B cell (primary cell): ENCODE measurements at regions not wholly inside any gene's neighbourhood (a gene's known extent, or its start where the extent isn't known, plus 50 kb on each side); places are given as distances from the start of the nearest gene placed in this dataset.

ENCODE experiments used
- ATAC-seq: fragments of 200-7000 bp; cut with Tn5 transposase; one replicate; pipeline ENCODE4 v1.10.0; 2021; ENCODE audit warnings: low read depth, mild to moderate bottlenecking, moderate number of reproducible peaks, moderate library complexity
- CTCF ChIA-PET: fragments of 350-600 bp; sonication (Branson Sonifier 250); formaldehyde crosslinking; loops from one replicate; lab custom pipeline; 2021; ENCODE audit warnings: antibody characterized with exemption, inconsistent platforms; lab: Charles Lee
- POLR2A ChIA-PET: fragments of 350-600 bp; sonication (Branson Sonifier 250); formaldehyde crosslinking; loops from one replicate; lab custom pipeline; 2021; ENCODE audit warnings: antibody characterized with exemption; lab: Charles Lee
- DNase-seq: peaks from one replicate; pipeline ENCODE4 v3.0.0; 2013
- H2AFZ ChIP-seq: 2 replicates; pipeline ENCODE4 v1.6.1; 2012; ENCODE audit warnings: mild to moderate bottlenecking, low read depth, low read length; ENCODE audit not compliant: insufficient read depth, poor library complexity, severe bottlenecking
- H3K27ac ChIP-seq, 2 donors: 1 replicate in 1 of 2; 2 replicates in 1 of 2; pipeline ENCODE4 v1.5.1; 2012 to 2013; ENCODE audit warnings: low read length in 2 of 2, mild to moderate bottlenecking in 2 of 2, moderate library complexity in 1 of 2
- H3K27me3 ChIP-seq, 4 experiments: fragments of 200-600 bp in 1 of 4; sonication (generic) in 1 of 4; replicated peaks in 1 of 4; 1 replicate in 2 of 4; 2 replicates in 2 of 4; pipeline versions ENCODE4 v1.6.1 to v1.7.0; 2013 to 2016; ENCODE audit warnings: low read length in 3 of 4, mild to moderate bottlenecking in 2 of 4, mixed read lengths in 1 of 4, moderate library complexity in 1 of 4; ENCODE audit not compliant: insufficient read depth in 4 of 4, control insufficient read depth in 3 of 4; ENCODE audit errors: control extremely low read depth in 1 of 4
- H3K36me3 ChIP-seq, 2 experiments: replicated peaks in 1 of 2; 1 replicate in 1 of 2; 2 replicates in 1 of 2; pipeline versions ENCODE4 v1.6.1 to v1.7.1; 2013; ENCODE audit warnings: low read length in 1 of 2; ENCODE audit not compliant: insufficient read depth in 2 of 2, control insufficient read depth in 1 of 2; ENCODE audit errors: control extremely low read depth in 1 of 2, extremely low read depth in 1 of 2
- H3K4me1 ChIP-seq, 2 donors: fragments of 200-600 bp in 1 of 2; sonication (generic) in 1 of 2; 1 replicate in 1 of 2; 2 replicates in 1 of 2; pipeline versions ENCODE4 v1.5.1 to v1.6.1; 2013 to 2017; ENCODE audit warnings: low read length in 2 of 2; ENCODE audit not compliant: control insufficient read depth in 2 of 2, insufficient read depth in 2 of 2
- H3K4me2 ChIP-seq: replicated peaks from 2 replicates; pipeline ENCODE3; 2012; ENCODE audit warnings: mild to moderate bottlenecking, low read depth, low read length; ENCODE audit not compliant: poor library complexity, severe bottlenecking
- H3K4me3 ChIP-seq, 5 experiments: fragments of 200-600 bp in 1 of 5; sonication (generic) in 1 of 5; 1 replicate in 3 of 5; 2 replicates in 2 of 5; pipeline versions ENCODE4 v1.5.1 to v1.7.0; 2011 to 2016; ENCODE audit warnings: low read length in 4 of 5, mild to moderate bottlenecking in 4 of 5, low read depth in 2 of 5, control low read depth in 1 of 5, moderate library complexity in 1 of 5; ENCODE audit not compliant: insufficient read depth in 1 of 5; ENCODE audit errors: control extremely low read depth in 1 of 5, extremely low read depth in 1 of 5
- H3K79me2 ChIP-seq: fragments of 200-600 bp; sonication (generic); one replicate; pipeline ENCODE4 v1.6.0; 2016; ENCODE audit warnings: low read length; ENCODE audit not compliant: control insufficient read depth, insufficient read depth
- H3K9ac ChIP-seq: fragments of 200-600 bp; sonication (generic); 2 replicates; pipeline ENCODE4 v1.6.1; 2017; ENCODE audit warnings: mild to moderate bottlenecking, low read length, moderate library complexity
- H3K9me3 ChIP-seq, 3 donors: one replicate each; pipeline versions ENCODE4 v1.6.1 to v1.7.1; 2013; ENCODE audit warnings: low read length in 2 of 3; ENCODE audit not compliant: control insufficient read depth in 2 of 3, insufficient read depth in 1 of 3; ENCODE audit errors: control extremely low read depth in 1 of 3
- H4K20me1 ChIP-seq: 2 replicates; pipeline ENCODE4 v1.6.0; 2012; ENCODE audit warnings: mild to moderate bottlenecking, low read length; ENCODE audit not compliant: insufficient read depth, control insufficient read depth, poor library complexity, severe bottlenecking
- H3K27ac Mint-ChIP-seq: one replicate; pipeline ENCODE4 v1.8.0; 2021; ENCODE audit warnings: mixed read lengths
- H3K27me3 Mint-ChIP-seq: one replicate; pipeline ENCODE4 v1.8.0; 2021; ENCODE audit warnings: mixed read lengths
- H3K4me1 Mint-ChIP-seq: one replicate; pipeline ENCODE4 v1.8.0; 2021; ENCODE audit warnings: mixed read lengths
- H3K4me3 Mint-ChIP-seq: one replicate; pipeline ENCODE4 v1.8.0; 2021; ENCODE audit warnings: mixed read lengths
- H3K9me3 Mint-ChIP-seq: one replicate; pipeline ENCODE4 v1.8.0; 2022; ENCODE audit warnings: mixed read lengths; ENCODE audit not compliant: insufficient read depth
- CTCF ChIP-seq: fragments of 200-600 bp; IDR thresholded peaks from one replicate; pipeline ENCODE4 v1.8.0; 2022; ENCODE audit warnings: antibody characterized with exemption, mild to moderate bottlenecking
- EZH2 ChIP-seq: IDR thresholded peaks from 2 replicates; pipeline ENCODE4 v1.6.1; 2012; ENCODE audit warnings: borderline replicate concordance, low read depth, mild to moderate bottlenecking, moderate library complexity, low read length; ENCODE audit not compliant: insufficient read depth, poor library complexity, severe bottlenecking
- WGBS: methylation state at CpG from one replicate; pipeline ENCODE4 v1.1.5; 2013; ENCODE audit warnings: missing lambda C conversion rate; ENCODE audit not compliant: insufficient coverage; 5-methylcytosine and 5-hydroxymethylcytosine counted together
- intact Hi-C: fragments of 100-400 bp; cut with micrococcal nuclease; formaldehyde crosslinking; loops from one replicate; pipeline ENCODE4 v1.10.0; 2022

GRCh38 chr21:20875742-20876141 is 122.5 kb upstream of the NCAM2 start:
- Mint-ChIP-seq H3K27me3 (no peaks in the 10 kb centered on the region), H3K27ac (no peak overlapping the region), H3K9me3 (no peaks in the 10 kb centered on the region), H3K4me1 (no peaks in the 10 kb centered on the region), H3K4me3 (no peak overlapping the region)
- CTCF ChIA-PET, result no interaction called here
- no peaks in the 10 kb centered on the region for H3K4me1 ChIP-seq
- H4K20me1 ChIP-seq, result no peaks in the 10 kb centered on the region
- TF ChIP-seq EZH2 (no peak), CTCF (no peak)
- no peak for ATAC-seq
- no peaks in the 10 kb centered on the region for H3K79me2 ChIP-seq
- no peak overlapping the region for H3K27ac ChIP-seq
- POLR2A ChIA-PET, result no interaction called here
- intact Hi-C loops, result no loop called here
- H3K27me3 ChIP-seq, result no peaks in the 10 kb centered on the region
- H2AFZ ChIP-seq, result no peak overlapping the region
- DNase-seq, result no peak
- no peaks in the 10 kb centered on the region for H3K9me3 ChIP-seq
- no peak overlapping the region for H3K4me3 ChIP-seq
- no peak overlapping the region for H3K9ac ChIP-seq
- H3K4me2 ChIP-seq, result no peak overlapping the region
- no peaks in the 10 kb centered on the region for H3K36me3 ChIP-seq

GRCh38 chr21:20877976-20878375 is 120.2 kb upstream of the NCAM2 start:
- no peak for DNase-seq
- H3K4me1 ChIP-seq, result no peaks in the 10 kb centered on the region
- no peak overlapping the region for H3K4me3 Mint-ChIP-seq
- no peaks in the 10 kb centered on the region for H3K9me3 ChIP-seq
- H3K4me2 ChIP-seq, result no peak overlapping the region
- no peaks in the 10 kb centered on the region for H3K4me1 Mint-ChIP-seq
- H3K27ac Mint-ChIP-seq, result no peak overlapping the region
- no peaks in the 10 kb centered on the region for H3K79me2 ChIP-seq
- no peaks in the 10 kb centered on the region for H3K27me3 ChIP-seq
- H3K27ac ChIP-seq, result no peak overlapping the region
- H3K27me3 Mint-ChIP-seq, result no peaks in the 10 kb centered on the region
- no peak for ATAC-seq
- H3K4me3 ChIP-seq, result no peak overlapping the region
- H3K9me3 Mint-ChIP-seq, result no peaks in the 10 kb centered on the region
- no peak overlapping the region for H3K9ac ChIP-seq
- intact Hi-C loops, result no loop called here
- WGBS, result no CpG with 5 or more reads among the region's 2 CpGs
- ChIA-PET POLR2A (no interaction called here), CTCF (interaction anchor here (0.6 kb wide), 1 partner anchor 77 kb away, joined by 4 read pairs; no protein-coding TSS in a partner anchor)
- no peaks in the 10 kb centered on the region for H3K36me3 ChIP-seq
- H4K20me1 ChIP-seq, result no peaks in the 10 kb centered on the region
- no peak for TF ChIP-seq CTCF
- no peak for TF ChIP-seq EZH2
- no peak overlapping the region for H2AFZ ChIP-seq
